GM12865 (cell line): ENCODE measurements at regions not wholly inside any gene's neighbourhood (a gene's known extent, or its start where the extent isn't known, plus 50 kb on each side); places are given as distances from the start of the nearest gene placed in this dataset.

ENCODE experiments used
- DNase-seq: peaks from one replicate; pipeline ENCODE4 v3.0.0; 2010; ENCODE audit warnings: low read depth
- H3K4me3 ChIP-seq: 2 replicates; pipeline ENCODE4 v1.5.1; 2011; ENCODE audit warnings: mild to moderate bottlenecking, low read depth, low read length, control low read depth
- CTCF ChIP-seq: IDR thresholded peaks from 2 replicates; pipeline ENCODE4 v1.5.1; 2011; ENCODE audit warnings: low read length, control low read depth, low read depth, inconsistent platforms; ENCODE audit not compliant: insufficient read depth; ENCODE audit errors: missing control alignments

GRCh38 chr1:221797506-221797905 is 55.6 kb upstream of the DUSP10 start:
- no peak for TF ChIP-seq CTCF
- no peak for DNase-seq

GRCh38 chr1:221796700-221797099 is 54.8 kb upstream of the DUSP10 start:
- no peak for DNase-seq
- TF ChIP-seq CTCF = no peak
- H3K4me3 ChIP-seq = no peak overlapping the region

More at GRCh38 chr1:221797506-221797905, 55.6 kb upstream of the DUSP10 start:
- no peak overlapping the region for H3K4me3 ChIP-seq

GRCh38 chr1:221795380-221795779 is 53.5 kb upstream of the DUSP10 start:
- peak; percentile 21 for DNase-seq
- no peak for TF ChIP-seq CTCF
- no peak overlapping the region for H3K4me3 ChIP-seq

- no peak for TF ChIP-seq CTCF
- H3K4me3 ChIP-seq = no peak overlapping the region
- no peak for DNase-seq
Observed at GRCh38 chr1:221794935-221795334, 53.0 kb upstream of the DUSP10 start.

- TF ChIP-seq CTCF = no peak
- DNase-seq = peak; percentile 78
- peak overlapping the region; percentile 39; the same call in 1 of the 2 replicates for H3K4me3 ChIP-seq
Observed at GRCh38 chr1:221794079-221794670, 52.3 kb upstream of the DUSP10 start.

- peak; percentile 82 for DNase-seq
- no peak for TF ChIP-seq CTCF
- peak overlapping the region; percentile 39; the same call in 1 of the 2 replicates for H3K4me3 ChIP-seq
Observed at GRCh38 chr1:221793439-221794078, 51.7 kb upstream of the DUSP10 start.
